ENCODE measurements at regions not wholly inside any gene's neighbourhood (a gene's known extent, or its start where the extent isn't known, plus 50 kb on each side); places are given as distances from the start of the nearest gene placed in this dataset.

GRCh38 chr20:61092251-61092650 lies 159.8 kb upstream of the CDH4 start:
- TF ChIP-seq GLIS3 (CRISPR knock-in tag; IDR thresholded peaks at IDR 0.05): no peak
- TF ChIP-seq CSDC2 (CRISPR knock-in tag; IDR thresholded peaks at IDR 0.05): no peak
- TF ChIP-seq POU6F1 (CRISPR knock-in tag; IDR thresholded peaks at IDR 0.05; ENCODE audit: borderline replicate concordance, low read depth): no peak
- no peak for TF ChIP-seq RARB (CRISPR knock-in tag; IDR thresholded peaks at IDR 0.05)
- TF ChIP-seq TCF4 (CRISPR knock-in tag; IDR thresholded peaks at IDR 0.05; ENCODE audit: borderline replicate concordance): no peak
- no peak for TF ChIP-seq ESRRG (CRISPR knock-in tag; IDR thresholded peaks at IDR 0.05)
- TF ChIP-seq ZNF8 (CRISPR knock-in tag; IDR thresholded peaks at IDR 0.05): no peak
- no peak for TF ChIP-seq SNAI2 (CRISPR knock-in tag; IDR thresholded peaks at IDR 0.05)
- no peak for TF ChIP-seq ZC3H10 (CRISPR knock-in tag; IDR thresholded peaks at IDR 0.05)
- TF ChIP-seq OSR1 (CRISPR knock-in tag; IDR thresholded peaks at IDR 0.05): no peak
- TF ChIP-seq ARNTL (CRISPR knock-in tag; IDR thresholded peaks at IDR 0.05; ENCODE audit: borderline replicate concordance, low read depth): no peak
- no peak for TF ChIP-seq ZNF565 (CRISPR knock-in tag; conservative IDR thresholded peaks at IDR 0.05; ENCODE audit: low read depth)
- no peak for TF ChIP-seq BACH2 (CRISPR knock-in tag; IDR thresholded peaks at IDR 0.05; ENCODE audit: borderline replicate concordance)
- TF ChIP-seq ZFP3 (CRISPR knock-in tag; IDR thresholded peaks at IDR 0.05): no peak
- TF ChIP-seq ZNF70 (CRISPR knock-in tag; IDR thresholded peaks at IDR 0.05): no peak
- TF ChIP-seq PATZ1 (CRISPR knock-in tag; IDR thresholded peaks at IDR 0.05; ENCODE audit: borderline replicate concordance): no peak
- ATAC-seq: no peak

- TF ChIP-seq ZNF8 (CRISPR knock-in tag; IDR thresholded peaks at IDR 0.05) (no peak), ZNF565 (CRISPR knock-in tag; conservative IDR thresholded peaks at IDR 0.05; ENCODE audit: low read depth) (no peak), GLIS3 (CRISPR knock-in tag; IDR thresholded peaks at IDR 0.05) (no peak), CSRNP3 (CRISPR knock-in tag; IDR thresholded peaks at IDR 0.05) (no peak), CSDC2 (CRISPR knock-in tag; IDR thresholded peaks at IDR 0.05) (no peak), RARB (CRISPR knock-in tag; IDR thresholded peaks at IDR 0.05) (no peak), TOX (CRISPR knock-in tag; IDR thresholded peaks at IDR 0.05; ENCODE audit: borderline replicate concordance) (no peak), BACH2 (CRISPR knock-in tag; IDR thresholded peaks at IDR 0.05; ENCODE audit: borderline replicate concordance) (no peak), ISL1 (CRISPR knock-in tag; IDR thresholded peaks at IDR 0.05) (no peak), SNAI2 (CRISPR knock-in tag; IDR thresholded peaks at IDR 0.05) (no peak), CREB5 (CRISPR knock-in tag; IDR thresholded peaks at IDR 0.05; ENCODE audit: low read depth) (no peak), ESRRG (CRISPR knock-in tag; IDR thresholded peaks at IDR 0.05) (no peak), POU6F1 (CRISPR knock-in tag; IDR thresholded peaks at IDR 0.05; ENCODE audit: borderline replicate concordance, low read depth) (no peak), TCF4 (CRISPR knock-in tag; IDR thresholded peaks at IDR 0.05; ENCODE audit: borderline replicate concordance) (no peak), PPARA (CRISPR knock-in tag; IDR thresholded peaks at IDR 0.05; ENCODE audit: borderline replicate concordance) (no peak)
- no peak for ATAC-seq
Measured at GRCh38 chr20:61094581-61094980, 157.5 kb upstream of the CDH4 start.

GRCh38 chr20:61096463-61096862 lies 155.6 kb upstream of the CDH4 start:
- no peak for ATAC-seq
- TF ChIP-seq POU6F1 (CRISPR knock-in tag; IDR thresholded peaks at IDR 0.05; ENCODE audit: borderline replicate concordance, low read depth) (no peak), PATZ1 (CRISPR knock-in tag; IDR thresholded peaks at IDR 0.05; ENCODE audit: borderline replicate concordance) (no peak), TOX (CRISPR knock-in tag; IDR thresholded peaks at IDR 0.05; ENCODE audit: borderline replicate concordance) (no peak), ZNF8 (CRISPR knock-in tag; IDR thresholded peaks at IDR 0.05) (no peak), CREB5 (CRISPR knock-in tag; IDR thresholded peaks at IDR 0.05; ENCODE audit: low read depth) (no peak), GLIS3 (CRISPR knock-in tag; IDR thresholded peaks at IDR 0.05) (no peak), TCF4 (CRISPR knock-in tag; IDR thresholded peaks at IDR 0.05; ENCODE audit: borderline replicate concordance) (no peak), ZNF565 (CRISPR knock-in tag; conservative IDR thresholded peaks at IDR 0.05; ENCODE audit: low read depth) (no peak), ZFP3 (CRISPR knock-in tag; IDR thresholded peaks at IDR 0.05) (no peak), RARB (CRISPR knock-in tag; IDR thresholded peaks at IDR 0.05) (no peak), ZFP30 (CRISPR knock-in tag; IDR thresholded peaks at IDR 0.05) (no peak), SNAI2 (CRISPR knock-in tag; IDR thresholded peaks at IDR 0.05) (no peak), CSDC2 (CRISPR knock-in tag; IDR thresholded peaks at IDR 0.05) (no peak), OSR1 (CRISPR knock-in tag; IDR thresholded peaks at IDR 0.05) (no peak)
